ENCODE measurements at regions not wholly inside any gene's neighbourhood (a gene's known extent, or its start where the extent isn't known, plus 50 kb on each side); places are given as distances from the start of the nearest gene placed in this dataset.
"Not testable (repeated sequence)": the region's sequence is repeated elsewhere in the genome, so short reads cannot be mapped to it uniquely, and the experiment has no call there.

DNA sequence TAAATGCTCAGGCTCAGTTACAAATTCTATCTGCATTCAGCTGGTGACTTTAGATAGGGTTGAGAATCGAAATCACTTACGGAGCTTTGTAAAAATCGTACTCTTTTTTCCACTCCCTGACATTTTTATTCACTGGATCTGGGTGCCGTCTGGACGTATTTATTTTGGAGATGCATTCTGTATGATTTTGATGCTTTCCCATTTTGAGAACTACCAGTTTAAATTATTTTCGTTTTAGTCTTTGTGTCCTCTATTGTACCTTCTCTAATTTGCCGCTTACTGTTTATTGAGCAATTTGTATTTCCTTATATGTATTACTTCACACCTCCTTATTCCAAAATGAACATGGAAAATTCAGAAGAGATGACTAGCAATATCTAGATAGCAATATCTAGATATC, 96.2 kb downstream of the FASLG start:
- DNase-seq: no peak

GRCh38 chr1:172756024-172756423, 97.1 kb downstream of the FASLG start:
- no peak for DNase-seq

- no peak for DNase-seq
These were observed 99.4 kb downstream of the FASLG start for GRCh38 chr1:172758259-172758658.

DNA sequence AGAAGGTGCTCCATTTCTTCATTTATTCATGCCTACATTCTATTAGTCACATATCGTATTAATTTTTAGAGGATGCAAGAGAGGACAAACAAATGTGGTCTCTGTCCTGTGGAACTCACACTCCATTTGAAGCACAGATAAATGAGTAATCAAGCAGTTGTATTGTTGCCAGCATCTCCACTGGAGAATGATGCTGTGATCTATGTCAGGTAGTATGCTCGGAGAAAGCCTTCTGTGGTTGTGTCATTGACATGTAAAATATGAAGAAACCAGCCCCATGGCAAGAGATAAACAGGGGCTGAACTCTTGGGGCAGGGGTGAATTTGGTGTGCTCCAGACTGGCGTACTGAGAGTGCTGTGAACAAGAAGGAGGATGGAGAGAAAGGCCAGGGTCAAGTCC, 101.2 kb downstream of the FASLG start:
- DNase-seq: no peak

DNA sequence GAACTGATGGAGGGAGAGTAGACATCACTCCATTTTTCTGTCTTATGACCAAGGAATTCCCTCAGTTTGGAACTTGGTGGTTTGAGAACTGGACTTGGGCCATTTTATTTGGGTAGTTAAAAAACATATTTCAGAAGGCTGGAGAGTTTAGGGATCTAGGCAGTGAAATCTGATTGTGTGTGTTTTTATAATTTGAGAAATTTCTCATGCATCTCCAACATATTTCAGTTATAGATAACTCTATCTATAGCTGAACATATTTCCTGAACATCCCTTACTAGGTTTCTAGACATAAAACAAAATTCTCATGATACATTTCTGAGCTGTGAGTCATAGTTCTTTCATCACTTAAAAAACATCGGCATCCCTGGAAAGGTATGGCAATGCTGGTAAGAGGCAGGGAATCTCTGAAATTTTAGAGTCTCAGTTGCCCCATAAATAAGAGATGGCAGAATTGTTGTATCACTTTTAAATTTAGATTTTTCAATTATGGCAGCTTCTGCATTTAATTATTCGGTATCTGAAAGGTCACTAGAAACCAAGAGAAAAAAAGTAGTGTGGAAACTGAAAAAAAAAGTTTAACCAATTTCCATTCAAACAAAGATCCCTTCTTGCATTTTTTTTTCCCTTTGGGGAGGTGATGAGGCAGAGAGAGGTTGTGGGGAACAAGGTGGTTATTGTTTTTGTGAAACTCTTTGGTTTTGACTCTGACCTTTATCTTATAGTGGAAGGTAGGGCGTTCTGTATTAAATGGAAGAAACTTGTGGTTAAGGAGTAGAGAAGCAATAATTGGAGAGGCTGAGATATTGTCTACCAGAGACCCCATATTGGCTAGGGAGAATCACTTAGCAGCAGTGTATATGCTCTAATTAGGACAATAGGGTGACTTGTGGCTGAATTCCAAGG, 102.9 kb downstream of the FASLG start:
- DNase-seq: no peak

DNA sequence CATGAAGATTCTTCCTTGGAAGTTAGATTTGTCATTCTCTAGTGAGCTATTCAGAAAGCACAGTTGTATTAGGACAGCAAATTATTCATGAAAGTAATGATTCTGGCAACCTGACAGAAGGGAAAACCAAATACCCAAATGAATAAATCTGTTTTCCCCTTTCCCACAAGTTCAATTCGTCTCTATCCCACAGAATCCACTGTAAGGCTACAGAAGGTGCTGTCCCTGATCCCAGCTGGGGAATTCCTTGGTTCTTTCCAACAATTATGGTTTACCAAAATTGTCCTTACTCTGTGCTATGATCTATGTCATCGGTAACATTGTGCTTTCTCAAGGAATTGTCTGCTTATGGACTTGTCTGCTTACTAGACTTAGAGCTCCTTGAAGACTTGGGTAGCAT, 104.2 kb downstream of the FASLG start:
- no peak for DNase-seq

GRCh38 chr1:172764378-172764777, 105.5 kb downstream of the FASLG start:
- DNase-seq: peak; percentile 42

GRCh38 chr1:172766462-172766861, 107.6 kb downstream of the FASLG start:
- no peak for DNase-seq

GRCh38 chr1:172770071-172770470, 111.2 kb downstream of the FASLG start:
- DNase-seq: no peak

DNA sequence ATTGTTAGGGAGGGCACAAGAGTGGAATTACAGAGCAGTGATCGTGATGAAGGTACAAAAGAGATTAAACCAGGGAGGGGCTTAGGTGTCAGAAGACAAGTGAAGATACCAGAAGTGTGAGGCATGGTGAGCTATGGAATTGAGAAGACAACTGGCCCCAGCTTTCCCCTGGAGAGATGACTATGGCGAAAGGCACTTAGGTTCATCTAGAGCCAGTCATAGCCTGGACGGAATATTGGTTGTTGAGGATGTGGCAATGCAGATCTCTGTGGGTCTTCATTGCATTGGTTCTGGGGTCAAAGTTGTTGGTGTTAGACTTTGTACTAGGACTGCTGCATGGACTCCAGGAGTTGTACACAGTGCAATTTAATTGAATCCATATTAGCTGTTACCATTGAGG, 115.7 kb downstream of the FASLG start:
- DNase-seq: no peak

- DNase-seq: no peak
These were observed 116.7 kb downstream of the FASLG start for GRCh38 chr1:172775606-172776005.

- no peak for DNase-seq
These were observed 117.2 kb downstream of the FASLG start for GRCh38 chr1:172776071-172776470.

DNA sequence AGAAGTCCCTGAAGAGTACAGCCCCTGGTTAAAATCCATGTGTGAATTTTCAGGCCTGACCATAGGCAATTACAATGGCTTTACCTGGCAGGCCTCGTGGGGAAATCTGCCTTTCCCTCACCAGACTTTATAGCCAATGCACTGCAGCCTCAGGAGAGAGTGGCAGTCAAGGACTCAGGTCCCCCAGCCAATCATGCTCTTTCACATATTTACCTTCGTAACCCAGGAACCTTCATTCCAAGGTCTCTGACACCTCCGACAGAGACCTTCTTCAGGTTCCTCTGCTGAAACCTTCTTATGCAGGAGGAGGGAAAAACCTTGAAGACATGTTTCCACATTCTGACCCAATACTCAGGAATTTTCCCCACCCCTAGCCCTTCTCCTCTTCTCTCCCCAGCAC, 118.9 kb downstream of the FASLG start:
- no peak for DNase-seq

DNA sequence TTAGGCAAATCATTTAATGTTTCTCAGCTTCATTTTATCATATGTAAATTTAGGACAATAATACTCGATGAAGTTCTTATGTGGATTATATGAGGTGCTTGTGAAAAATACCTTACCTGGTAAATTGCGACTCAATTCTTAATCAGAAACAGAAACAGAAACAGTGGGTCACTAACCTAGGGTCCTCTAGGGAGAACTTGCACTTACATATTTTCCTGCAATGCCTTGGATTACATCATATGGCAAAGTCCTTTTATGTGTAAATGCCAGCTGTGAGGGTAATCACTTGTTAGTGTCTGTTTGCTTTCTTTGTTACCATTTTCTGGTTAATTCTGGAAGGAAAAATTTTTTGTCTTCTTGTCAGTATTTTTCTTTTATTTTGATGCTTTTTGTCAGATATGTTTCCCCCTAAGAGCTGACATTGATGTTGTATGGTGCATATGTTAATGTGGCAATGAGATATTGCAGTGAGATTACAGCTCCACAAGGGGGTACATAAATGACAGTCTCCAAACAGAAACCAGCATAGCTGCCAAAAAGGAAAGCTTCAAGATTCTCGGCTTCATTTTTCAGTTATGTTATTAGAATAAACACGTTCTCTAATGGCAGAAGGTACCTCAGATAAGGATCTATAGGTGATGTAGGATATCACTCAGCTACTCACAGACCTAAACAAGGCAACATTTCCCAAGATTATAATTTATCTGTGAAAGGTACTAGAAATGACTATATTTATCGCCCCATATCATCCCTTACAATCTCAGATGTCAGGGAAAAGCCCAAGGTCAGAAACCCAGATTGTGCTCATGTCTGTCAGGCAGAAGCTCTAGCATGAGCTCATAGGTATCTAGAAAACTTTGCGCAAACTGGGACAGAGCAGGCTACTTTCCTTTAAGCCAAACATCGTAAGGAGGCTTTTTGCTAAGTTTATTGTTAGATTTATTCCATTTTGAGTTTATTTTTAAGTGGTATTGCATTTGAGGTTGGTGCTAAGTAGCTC, 119.9 kb downstream of the FASLG start:
- DNase-seq: no peak

GRCh38 chr1:172779491-172779890, 120.6 kb downstream of the FASLG start:
- no peak for DNase-seq

DNA sequence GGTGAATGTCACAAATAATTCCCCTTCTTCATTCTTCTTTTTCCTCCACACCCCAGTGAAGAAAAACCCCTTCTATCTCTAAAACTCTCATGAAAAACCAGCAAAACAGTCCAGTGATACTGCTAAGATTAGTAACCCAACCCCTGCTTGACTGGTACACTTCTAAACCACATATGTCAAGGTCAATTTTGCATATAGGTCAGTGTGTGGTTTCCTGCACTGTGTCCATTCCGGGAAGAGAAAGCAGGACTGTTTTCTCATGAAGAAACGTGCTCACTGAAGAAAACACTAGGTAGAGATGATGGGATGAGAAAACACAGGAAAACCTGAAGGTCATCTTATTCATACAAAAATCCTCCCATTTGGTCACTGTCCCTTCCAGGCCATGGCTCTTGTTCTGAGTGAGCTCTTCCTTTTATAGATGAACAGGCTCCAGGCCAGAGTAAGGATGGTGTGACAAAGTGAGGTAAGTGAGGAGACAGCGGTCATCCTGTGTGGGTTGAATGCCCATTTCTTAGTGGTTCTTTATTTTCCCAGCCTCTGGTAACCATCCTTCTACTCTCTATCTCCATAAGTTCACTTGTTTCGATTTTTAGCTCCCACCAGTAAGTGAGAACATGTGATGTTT, 122.7 kb downstream of the FASLG start:
- DNase-seq: no peak

- DNase-seq: no peak
These were observed 130.9 kb downstream of the FASLG start for GRCh38 chr1:172789840-172790239.

DNA sequence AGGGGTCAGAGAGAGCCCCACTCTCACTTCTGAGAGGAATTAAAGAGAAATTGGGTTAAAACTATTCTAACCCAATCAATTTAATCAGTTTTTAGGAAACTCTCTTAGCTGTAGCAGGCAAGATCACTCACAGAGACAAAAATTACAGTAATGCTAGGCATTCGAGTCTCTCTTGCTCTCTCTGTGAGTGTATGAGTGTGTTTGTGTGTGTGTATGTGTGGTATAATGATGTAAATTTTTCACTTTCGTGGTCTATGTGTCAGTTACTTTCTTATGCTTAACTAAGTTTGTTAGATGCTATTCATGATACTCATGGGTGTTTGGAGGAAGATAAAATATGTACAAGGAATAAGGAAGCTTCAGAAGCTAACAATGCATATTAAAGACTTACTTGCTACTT, 131.3 kb downstream of the FASLG start:
- no peak for DNase-seq

GRCh38 chr1:172793823-172794222, 134.9 kb downstream of the FASLG start:
- DNase-seq: no peak

DNA sequence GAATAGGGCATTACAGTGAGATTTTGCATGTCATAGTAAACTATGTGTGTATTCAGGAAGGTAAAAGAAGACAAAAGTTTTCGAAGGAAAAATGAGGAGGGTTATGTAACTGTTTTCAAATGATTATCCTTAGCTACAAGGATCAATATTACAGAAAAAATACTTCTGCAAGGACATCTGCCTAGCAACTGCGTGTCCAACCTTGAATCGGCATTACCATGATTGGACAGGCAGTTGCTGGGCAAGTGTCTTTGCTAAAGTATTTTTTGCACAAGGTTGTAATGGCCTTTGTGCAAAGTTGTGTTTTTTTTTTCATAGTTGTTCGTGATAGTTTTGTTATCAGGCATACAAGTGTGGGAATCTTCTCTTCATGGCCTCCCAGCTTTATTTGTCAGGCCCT, 136.8 kb downstream of the FASLG start:
- DNase-seq: no peak

- DNase-seq: not testable (repeated sequence)
These were observed 140.9 kb downstream of the FASLG start for GRCh38 chr1:172799804-172800203.

DNA sequence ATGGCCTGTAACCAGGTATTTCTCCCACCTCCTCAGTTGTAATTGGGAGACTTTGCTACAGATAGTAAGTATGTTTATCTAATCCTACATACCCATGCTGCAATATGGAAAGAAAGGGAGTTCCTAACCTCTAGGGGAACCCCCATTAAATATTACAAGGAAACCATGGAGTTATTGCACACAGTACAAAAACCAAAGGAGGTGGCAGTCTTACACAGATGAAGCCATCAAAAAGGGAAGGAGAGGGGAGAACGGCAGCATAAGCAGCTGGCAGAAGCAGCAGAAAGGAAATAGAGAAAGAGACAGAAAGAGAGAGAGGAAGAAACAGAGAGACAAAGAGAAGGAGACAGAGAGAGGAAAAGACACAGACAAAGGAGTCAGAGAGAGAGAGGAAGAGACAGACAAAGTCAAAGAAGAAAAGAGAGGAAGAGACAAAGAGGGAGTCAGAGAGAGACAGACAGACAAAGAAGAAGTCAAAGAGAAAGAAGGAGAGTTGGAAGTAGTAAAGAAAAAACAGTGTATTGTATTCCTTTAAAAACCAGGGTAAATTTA, 142.9 kb downstream of the FASLG start:
- no peak for DNase-seq

DNA sequence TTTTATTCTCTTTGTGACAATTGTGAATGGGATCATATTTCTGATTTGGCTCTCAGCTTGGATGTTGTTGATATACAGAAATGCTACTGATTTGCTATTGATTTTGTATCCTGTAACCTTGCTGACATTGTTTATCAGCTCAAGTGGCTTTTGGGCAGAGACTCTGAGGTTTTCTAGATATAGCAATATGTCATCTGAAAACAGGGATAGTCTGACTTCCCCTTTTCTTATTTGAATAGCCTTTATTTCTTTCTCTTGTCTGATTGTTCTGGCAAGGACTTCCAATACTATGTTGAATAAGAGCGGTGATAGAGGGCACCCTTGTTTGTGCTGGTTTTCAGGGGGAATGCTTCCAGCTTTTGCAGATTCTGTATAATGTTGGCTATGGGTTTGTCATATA, 150.8 kb downstream of the FASLG start:
- no peak for DNase-seq
